ENCODE measurements at regions not wholly inside any gene's neighbourhood (a gene's known extent, or its start where the extent isn't known, plus 50 kb on each side); places are given as distances from the start of the nearest gene placed in this dataset.

GRCh38 chr6:164905311-164905710, 404.1 kb downstream of the C6orf118 start:
- H3K9me3 ChIP-seq = no peaks in the 10 kb centered on the region
- TF ChIP-seq, protein P1, sequence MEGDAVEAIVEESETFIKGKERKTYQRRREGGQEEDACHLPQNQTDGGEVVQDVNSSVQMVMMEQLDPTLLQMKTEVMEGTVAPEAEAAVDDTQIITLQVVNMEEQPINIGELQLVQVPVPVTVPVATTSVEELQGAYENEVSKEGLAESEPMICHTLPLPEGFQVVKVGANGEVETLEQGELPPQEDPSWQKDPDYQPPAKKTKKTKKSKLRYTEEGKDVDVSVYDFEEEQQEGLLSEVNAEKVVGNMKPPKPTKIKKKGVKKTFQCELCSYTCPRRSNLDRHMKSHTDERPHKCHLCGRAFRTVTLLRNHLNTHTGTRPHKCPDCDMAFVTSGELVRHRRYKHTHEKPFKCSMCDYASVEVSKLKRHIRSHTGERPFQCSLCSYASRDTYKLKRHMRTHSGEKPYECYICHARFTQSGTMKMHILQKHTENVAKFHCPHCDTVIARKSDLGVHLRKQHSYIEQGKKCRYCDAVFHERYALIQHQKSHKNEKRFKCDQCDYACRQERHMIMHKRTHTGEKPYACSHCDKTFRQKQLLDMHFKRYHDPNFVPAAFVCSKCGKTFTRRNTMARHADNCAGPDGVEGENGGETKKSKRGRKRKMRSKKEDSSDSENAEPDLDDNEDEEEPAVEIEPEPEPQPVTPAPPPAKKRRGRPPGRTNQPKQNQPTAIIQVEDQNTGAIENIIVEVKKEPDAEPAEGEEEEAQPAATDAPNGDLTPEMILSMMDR (IDR thresholded peaks at IDR 0.05) = no peak
- TF ChIP-seq EP300 (IDR thresholded peaks at IDR 0.05) (no peak), POLR2A (IDR thresholded peaks at IDR 0.05) (no peak)
- no peak for DNase-seq (ENCODE audit: low spot score in 2 of 2)
- H3K27me3 ChIP-seq = no peaks in the 10 kb centered on the region
- H3K36me3 ChIP-seq = no peaks in the 10 kb centered on the region
- no peak overlapping the region for H3K27ac ChIP-seq
- no peaks in the 10 kb centered on the region for H3K4me1 ChIP-seq
- H3K4me3 ChIP-seq = no peak overlapping the region

- Histone ChIP-seq H3K36me3 (no peaks in the 10 kb centered on the region), H3K27me3 (no peaks in the 10 kb centered on the region), H3K9me3 (no peaks in the 10 kb centered on the region), H3K27ac (no peak overlapping the region), H3K4me1 (no peaks in the 10 kb centered on the region), H3K4me3 (no peak overlapping the region)
- no peak for DNase-seq (ENCODE audit: low spot score in 2 of 2)
- TF ChIP-seq, protein P1 (IDR thresholded peaks at IDR 0.05) = no peak
- TF ChIP-seq POLR2A (IDR thresholded peaks at IDR 0.05) (no peak), EP300 (IDR thresholded peaks at IDR 0.05) (no peak)
- WGBS, 2 donors = 42 to 43% methylated on average over 2 of the region's 2 CpGs
Measured at GRCh38 chr6:164898412-164898811, 411.0 kb downstream of the C6orf118 start.

DNA sequence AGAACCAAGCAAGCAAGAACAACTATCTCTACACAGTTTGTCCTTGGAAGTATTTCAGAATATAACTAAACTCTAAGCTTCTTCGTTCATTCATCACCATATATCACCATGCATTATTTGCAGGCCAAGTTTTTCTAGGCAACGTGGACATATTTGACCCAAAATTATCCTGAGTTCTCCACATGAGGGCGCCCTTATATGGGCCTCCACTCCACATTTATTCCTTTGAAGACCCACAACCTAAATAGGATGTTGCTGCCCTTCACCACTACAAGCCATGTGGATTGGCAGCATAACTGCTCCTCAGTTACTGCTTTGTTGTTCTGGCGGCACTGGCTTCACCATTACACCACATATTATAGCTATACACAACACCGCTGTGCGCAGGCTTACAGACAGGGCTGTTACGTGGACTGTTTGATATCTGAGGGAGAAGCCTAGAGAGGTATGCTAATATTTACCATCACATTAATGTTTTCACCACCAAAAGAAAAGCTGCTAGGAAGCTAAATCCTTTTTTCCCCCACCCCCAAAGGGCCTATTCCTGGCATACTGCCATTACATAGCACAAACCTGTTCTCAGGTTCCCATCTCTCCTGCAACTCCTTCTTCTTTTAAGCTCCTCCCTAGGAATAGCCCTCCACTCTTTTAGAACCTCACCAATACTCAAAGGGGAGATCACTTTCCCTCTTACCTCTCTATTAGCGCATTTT, 411.7 kb downstream of the C6orf118 start:
- H3K4me1 ChIP-seq = no peaks in the 10 kb centered on the region
- H3K9me3 ChIP-seq = no peaks in the 10 kb centered on the region

DNA sequence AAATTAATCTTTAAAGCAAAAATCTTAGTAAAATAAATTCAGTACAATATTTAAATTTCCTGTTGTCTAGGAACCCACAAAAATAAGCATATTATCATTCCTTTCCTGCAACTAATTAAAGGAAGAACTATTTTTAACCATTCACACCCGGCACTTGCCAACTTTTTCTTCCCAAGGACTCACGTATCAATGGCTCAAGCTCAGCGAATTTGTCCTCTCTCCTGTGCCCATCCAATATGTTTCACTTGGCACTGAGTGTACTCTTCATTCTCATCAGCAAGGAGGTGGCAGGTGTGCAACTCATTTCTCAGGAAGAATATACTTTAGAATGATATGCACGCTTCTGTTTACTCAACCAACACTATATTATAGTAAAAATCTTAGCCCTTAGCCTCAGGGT, 419.4 kb downstream of the C6orf118 start:
- Histone ChIP-seq H3K27ac (no peak overlapping the region), H3K9me3 (no peaks in the 10 kb centered on the region), H3K4me1 (no peaks in the 10 kb centered on the region), H3K36me3 (no peaks in the 10 kb centered on the region), H3K27me3 (no peaks in the 10 kb centered on the region), H3K4me3 (no peak overlapping the region)
- 83 to 86% methylated on average over 4 of the region's 4 CpGs for WGBS, 2 donors
- no peak for DNase-seq (ENCODE audit: low spot score in 2 of 2)
- TF ChIP-seq, protein P1 (IDR thresholded peaks at IDR 0.05) = no peak
- TF ChIP-seq POLR2A (IDR thresholded peaks at IDR 0.05) (no peak), EP300 (IDR thresholded peaks at IDR 0.05) (no peak)

More for the DNA sequence above, 411.7 kb downstream of the C6orf118 start:
- no peak overlapping the region for H3K4me3 ChIP-seq
- DNase-seq (ENCODE audit: low spot score in 2 of 2) = no peak
- TF ChIP-seq, protein P1 (IDR thresholded peaks at IDR 0.05) = no peak
- TF ChIP-seq POLR2A (IDR thresholded peaks at IDR 0.05) (no peak), EP300 (IDR thresholded peaks at IDR 0.05) (no peak)
- H3K27me3 ChIP-seq = no peaks in the 10 kb centered on the region
- no peaks in the 10 kb centered on the region for H3K36me3 ChIP-seq
- WGBS, 2 donors = 86 to 87% methylated on average over 8 of the region's 8 CpGs
- no peak overlapping the region for H3K27ac ChIP-seq

DNA sequence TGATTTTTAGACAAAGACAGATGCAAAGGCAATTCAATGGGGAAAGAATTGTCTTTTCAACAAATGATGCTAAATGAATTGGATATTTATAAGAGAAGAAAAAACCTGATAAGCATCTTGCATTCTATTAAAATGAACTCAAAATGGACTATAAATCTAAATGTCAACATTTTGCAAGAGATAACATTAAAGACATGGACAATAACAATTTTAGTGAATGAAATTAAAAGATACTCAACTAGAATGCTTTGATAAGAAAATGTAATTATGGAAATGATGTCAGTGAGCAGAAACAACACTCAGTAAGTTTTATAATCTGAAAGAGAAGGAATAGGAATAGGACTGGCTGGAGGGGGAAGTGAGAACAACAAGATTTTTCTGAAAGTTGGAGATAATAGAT, 421.7 kb downstream of the C6orf118 start:
- no peak overlapping the region for H3K27ac ChIP-seq
- no peaks in the 10 kb centered on the region for H3K36me3 ChIP-seq
- no peaks in the 10 kb centered on the region for H3K4me1 ChIP-seq
- no peaks in the 10 kb centered on the region for H3K9me3 ChIP-seq
- TF ChIP-seq EP300 (IDR thresholded peaks at IDR 0.05) (no peak), POLR2A (IDR thresholded peaks at IDR 0.05) (no peak)
- TF ChIP-seq, protein P1 (IDR thresholded peaks at IDR 0.05) = no peak
- no peak overlapping the region for H3K4me3 ChIP-seq
- no peak for DNase-seq (ENCODE audit: low spot score in 2 of 2)
- H3K27me3 ChIP-seq = no peaks in the 10 kb centered on the region

Measured in tibial nerve (tissue), 4 donors.